ENCODE measurements at regions not wholly inside any gene's neighbourhood (a gene's known extent, or its start where the extent isn't known, plus 50 kb on each side); places are given as distances from the start of the nearest gene placed in this dataset.

- DNase-seq (ENCODE audit: low spot score) = no peak
Measured at GRCh38 chr10:3723766-3724165, 61.2 kb downstream of the KLF6 start.

GRCh38 chr10:3720228-3721019, 64.6 kb downstream of the KLF6 start:
- no peak for DNase-seq (ENCODE audit: low spot score)

DNA sequence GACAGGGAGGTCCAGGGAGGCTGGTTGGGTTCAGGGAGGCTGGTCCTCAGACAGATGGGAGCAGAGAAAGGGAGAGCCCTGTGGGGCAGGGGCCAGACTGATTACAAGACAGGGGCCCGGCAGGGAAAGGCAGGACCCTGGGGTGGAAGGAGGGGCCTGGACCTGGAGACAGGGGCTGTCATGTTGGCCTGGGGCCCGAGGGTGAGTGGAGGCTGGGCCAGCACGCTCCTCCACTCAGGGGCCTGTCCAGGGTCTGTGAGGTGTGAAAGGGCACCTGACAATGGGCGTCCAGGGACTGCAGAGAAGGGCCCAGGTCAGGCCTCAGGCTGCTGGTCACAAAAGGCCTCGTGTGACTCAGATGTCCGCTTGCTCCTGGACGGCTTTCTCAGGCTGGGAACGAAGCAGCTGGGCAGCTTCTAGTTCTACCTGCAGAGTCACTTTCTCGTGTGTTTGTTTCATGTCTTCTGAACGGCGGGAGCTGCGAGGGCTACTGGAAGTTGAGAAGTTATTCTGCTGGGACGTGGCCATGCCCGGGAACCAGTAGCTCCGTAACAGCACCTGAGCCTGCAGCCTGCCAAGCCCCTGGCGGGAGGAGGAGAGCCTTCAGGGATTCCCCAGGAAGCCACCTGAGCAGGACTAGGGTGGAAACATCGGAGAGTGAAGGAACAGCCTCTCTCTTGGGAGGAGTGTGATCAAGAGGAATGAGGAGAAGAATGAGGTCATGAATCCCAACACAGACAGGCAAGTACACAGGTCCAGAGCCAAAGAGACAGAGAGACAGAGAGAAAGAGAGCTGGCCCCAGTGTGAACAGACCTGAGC, 65.8 kb downstream of the KLF6 start:
- no peak for DNase-seq (ENCODE audit: low spot score)

DNA sequence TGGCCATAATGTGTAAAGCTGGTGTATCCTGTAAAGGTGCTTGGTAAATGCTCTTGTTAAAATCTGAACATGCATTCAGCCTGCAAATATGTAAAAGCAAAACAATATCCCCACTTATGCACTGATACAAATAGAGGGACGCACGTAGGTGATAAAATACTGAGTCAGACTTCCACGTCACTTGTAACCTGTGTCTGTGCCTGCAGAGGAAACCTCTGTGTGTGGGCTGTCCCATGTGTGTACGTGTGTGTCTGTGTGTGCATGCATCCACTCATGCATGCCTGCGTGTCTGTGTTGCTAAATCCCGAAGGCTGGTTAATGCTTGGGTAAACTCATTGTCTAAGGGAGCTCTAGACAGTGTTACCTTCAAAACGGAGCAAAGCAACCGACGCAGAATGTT, 68.9 kb downstream of the KLF6 start:
- DNase-seq (ENCODE audit: low spot score) = no peak

GRCh38 chr10:3714967-3715366, 70.0 kb downstream of the KLF6 start:
- no peak for DNase-seq (ENCODE audit: low spot score)

- DNase-seq (ENCODE audit: low spot score) = no peak
Measured at GRCh38 chr10:3714531-3714930, 70.5 kb downstream of the KLF6 start.

- no peak for DNase-seq (ENCODE audit: low spot score)
Measured at GRCh38 chr10:3712707-3713106, 72.3 kb downstream of the KLF6 start.

DNA sequence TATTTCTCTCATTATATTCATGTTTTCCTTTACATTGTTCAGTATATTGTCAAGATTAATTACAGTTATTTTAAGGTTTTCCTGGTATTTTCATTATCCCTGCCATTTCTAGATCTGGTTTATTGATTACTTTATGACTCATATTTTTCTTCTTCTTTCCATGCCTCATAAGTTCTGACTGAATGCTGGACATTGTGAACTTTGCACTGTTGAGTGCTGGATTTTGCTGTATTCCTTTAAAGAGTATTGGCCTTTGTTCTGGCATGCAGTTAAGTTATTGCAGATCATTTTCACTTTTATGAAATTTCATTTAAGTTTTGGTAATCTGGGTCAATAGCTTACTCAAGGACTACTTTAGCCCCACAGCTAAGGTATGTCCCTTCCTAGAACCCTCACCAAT, 73.1 kb downstream of the KLF6 start:
- no peak for DNase-seq (ENCODE audit: low spot score)

- no peak for DNase-seq (ENCODE audit: low spot score)
Measured at GRCh38 chr10:3710764-3711163, 74.2 kb downstream of the KLF6 start.

DNA sequence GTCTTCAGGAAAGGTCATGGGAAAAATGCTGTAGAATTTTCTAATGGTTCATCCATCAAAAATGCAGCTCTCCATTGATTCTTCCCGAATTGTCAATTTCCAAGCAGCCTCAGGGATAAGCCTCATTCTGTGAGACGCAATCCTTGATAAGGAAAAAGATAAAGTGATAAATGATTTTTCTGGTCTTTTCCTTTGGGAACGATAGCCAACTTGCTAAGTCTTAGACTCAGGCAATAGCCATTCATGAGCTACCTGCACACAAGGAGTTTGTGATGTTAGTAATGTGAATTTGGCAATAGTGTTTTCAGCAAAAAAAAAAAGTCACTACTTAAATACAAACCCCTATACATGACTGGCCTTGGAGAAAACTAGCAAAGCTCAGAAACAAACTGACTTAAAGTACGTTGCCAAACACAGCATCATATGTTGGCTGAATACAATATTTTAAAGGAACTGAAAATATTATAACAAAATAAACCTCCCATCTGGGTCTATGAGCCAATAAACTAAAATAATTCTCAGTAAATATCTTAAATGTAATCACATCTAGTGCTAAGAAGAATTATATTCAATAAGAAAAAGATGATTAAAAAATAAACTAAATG, 75.5 kb downstream of the KLF6 start:
- DNase-seq (ENCODE audit: low spot score) = no peak

DNA sequence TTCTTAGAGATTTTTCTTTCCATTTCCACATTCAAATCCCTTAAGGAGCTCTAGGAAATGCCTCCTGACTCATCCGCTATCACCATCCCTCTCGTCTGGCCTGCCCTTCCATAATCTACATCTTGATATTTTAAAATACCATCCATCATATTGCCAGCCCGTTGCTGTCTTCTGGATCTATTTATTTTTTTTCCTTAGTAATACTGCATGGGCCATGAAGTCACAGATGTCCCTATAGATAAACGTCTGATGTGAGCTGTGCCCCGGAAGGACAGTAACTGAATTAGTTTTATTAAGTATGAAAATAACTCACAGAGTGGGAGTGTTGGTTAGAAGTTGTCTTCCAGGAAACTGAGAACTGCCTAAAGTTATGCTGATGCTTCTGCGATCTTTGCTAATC, 76.2 kb downstream of the KLF6 start:
- no peak for DNase-seq (ENCODE audit: low spot score)

DNA sequence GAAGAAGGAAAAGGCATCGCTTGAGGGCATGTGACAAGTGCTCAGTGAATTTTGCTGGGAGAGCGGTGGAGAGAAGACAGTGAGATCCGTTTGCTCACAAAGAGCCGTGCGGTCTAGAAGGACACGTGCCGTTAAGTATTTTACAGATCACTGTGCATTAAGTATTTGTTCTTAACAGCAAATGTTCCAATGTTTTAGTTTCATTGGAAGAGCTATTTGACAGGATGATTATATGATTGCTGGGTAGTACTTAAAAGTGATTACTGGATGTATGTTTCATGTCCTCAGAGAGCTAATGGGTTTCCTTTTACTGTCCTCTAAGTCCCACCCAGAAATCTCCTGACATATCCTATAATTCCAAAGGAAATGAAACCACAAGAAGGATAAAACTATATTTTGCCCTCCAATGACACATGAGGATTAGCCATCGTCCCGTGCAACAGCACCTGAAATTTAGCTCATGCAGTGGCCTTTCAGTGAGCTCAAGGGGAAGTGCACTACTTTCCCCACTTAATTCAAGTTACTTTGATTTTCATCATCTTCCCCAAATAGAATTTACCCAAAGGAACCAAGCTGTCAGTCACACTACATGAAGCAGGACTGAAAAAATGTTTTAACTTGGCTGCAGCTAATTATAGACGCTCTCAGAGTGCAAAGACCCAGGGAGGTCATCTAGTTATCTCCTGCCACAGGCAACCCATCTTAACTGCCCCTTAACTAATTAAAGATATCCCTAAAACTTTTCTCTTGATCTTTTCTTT, 80.3 kb downstream of the KLF6 start:
- no peak for DNase-seq (ENCODE audit: low spot score)

- no peak for DNase-seq (ENCODE audit: low spot score)
Measured at GRCh38 chr10:3702569-3702968, 82.4 kb downstream of the KLF6 start.

- DNase-seq (ENCODE audit: low spot score) = no peak
Measured at GRCh38 chr10:3702056-3702546, 82.9 kb downstream of the KLF6 start.

DNA sequence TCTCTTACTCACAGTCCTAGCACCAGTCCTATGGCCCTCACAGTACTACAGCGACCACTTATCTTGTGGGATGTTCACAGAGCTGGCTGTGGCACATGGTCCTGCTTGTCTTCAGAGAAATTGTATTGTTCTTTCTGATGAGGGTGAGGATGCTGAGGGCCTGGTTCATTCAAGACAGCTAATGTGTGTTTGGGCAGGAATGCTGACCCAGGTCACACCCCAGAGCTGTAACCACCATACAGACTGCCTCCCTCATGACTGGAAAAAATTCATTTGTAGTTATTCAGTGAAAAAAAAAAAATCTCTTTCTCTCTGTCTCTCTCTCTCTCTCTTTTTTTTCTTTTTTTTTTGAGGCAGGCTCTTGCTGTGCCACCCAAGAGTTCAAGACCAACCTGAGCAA, 83.5 kb downstream of the KLF6 start:
- no peak for DNase-seq (ENCODE audit: low spot score)

- DNase-seq (ENCODE audit: low spot score) = no peak
Measured at GRCh38 chr10:3700531-3701076, 84.4 kb downstream of the KLF6 start.

DNA sequence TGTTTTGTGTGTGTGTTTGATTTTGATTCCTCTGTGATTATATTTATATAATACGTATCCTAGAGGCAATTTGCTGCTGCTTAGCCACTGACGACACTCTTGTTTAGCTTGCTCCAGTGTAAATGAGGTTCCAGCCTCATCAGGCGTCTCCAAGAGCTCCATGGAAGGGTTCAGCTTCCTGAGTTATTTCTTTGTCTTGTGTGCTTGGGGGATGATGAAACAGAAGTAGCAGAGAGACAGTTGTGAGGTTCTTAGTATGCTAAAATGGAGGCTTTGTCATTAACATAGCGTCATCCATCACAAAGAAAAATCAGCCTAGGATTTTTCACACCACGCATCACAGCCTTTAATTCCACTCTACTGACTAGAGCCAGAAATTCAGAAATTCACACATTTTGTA, 85.1 kb downstream of the KLF6 start:
- no peak for DNase-seq (ENCODE audit: low spot score)

- no peak for DNase-seq (ENCODE audit: low spot score)
Measured at GRCh38 chr10:3698312-3698711, 86.7 kb downstream of the KLF6 start.

DNA sequence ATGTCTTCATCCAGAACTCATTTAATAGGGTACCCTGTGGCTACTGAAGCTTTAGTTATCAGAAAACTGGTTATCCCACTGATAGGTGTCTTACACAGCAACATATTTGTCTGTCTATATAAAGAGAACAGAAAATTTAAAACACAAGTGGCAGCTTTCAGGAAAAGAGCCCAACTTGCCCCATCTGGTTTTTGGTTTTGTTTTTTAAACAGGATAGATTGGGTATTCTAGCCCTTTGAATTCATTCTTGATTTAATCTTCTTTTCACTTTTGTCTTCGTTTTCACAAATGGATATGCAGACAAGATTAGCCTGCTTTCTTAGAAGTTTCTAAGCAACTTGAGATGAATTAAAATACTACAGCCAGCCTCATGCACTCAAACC, 91.3 kb downstream of the KLF6 start:
- no peak for DNase-seq (ENCODE audit: low spot score)

GRCh38 chr10:3693022-3693697, 91.8 kb downstream of the KLF6 start:
- no peak for DNase-seq (ENCODE audit: low spot score)

- no peak for DNase-seq (ENCODE audit: low spot score)
Measured at GRCh38 chr10:3692387-3692999, 92.5 kb downstream of the KLF6 start.
